BJ (cell line): ENCODE measurements at regions not wholly inside any gene's neighbourhood (a gene's known extent, or its start where the extent isn't known, plus 50 kb on each side); places are given as distances from the start of the nearest gene placed in this dataset.
"Not testable (repeated sequence)": the region's sequence is repeated elsewhere in the genome, so short reads cannot be mapped to it uniquely, and the experiment has no call there.

Experiments used
- CTCF ChIA-PET: fragments of 350-600 bp; formaldehyde crosslinking; extraction: SDS; loops from one replicate; lab custom pipeline; 2021; ENCODE audit warnings: antibody characterized with exemption, inconsistent platforms; lab: Yijun Ruan, JAX
- POLR2A ChIA-PET: fragments of 300-600 bp; sonication (Branson Sonifier 250); formaldehyde crosslinking; extraction: SDS; loops from one replicate; lab custom pipeline; 2021; ENCODE audit warnings: antibody characterized with exemption; lab: Charles Lee
- DNase-seq: peaks from one replicate; pipeline ENCODE4 v3.0.0-alpha.2; 2011; ENCODE audit warnings: low read depth
- H3K27me3 ChIP-seq: 2 replicates; pipeline ENCODE4 v1.6.0; 2011; ENCODE audit warnings: low read length; ENCODE audit not compliant: control insufficient read depth, insufficient read depth
- H3K36me3 ChIP-seq: 2 replicates; pipeline ENCODE4 v1.5.1; 2011; ENCODE audit warnings: low read length; ENCODE audit not compliant: control insufficient read depth, insufficient read depth
- H3K4me3 ChIP-seq: 2 replicates; pipeline ENCODE4 v1.5.1; 2011; ENCODE audit warnings: low read depth, mild to moderate bottlenecking, control low read depth, low read length
- TF ChIP-seq, protein P1 (sequence below): IDR thresholded peaks from 2 replicates; pipeline ENCODE4 v1.5.1; 2011; ENCODE audit warnings: low read depth, mild to moderate bottlenecking, control low read depth, inconsistent platforms, low read length, moderate library complexity; ENCODE audit not compliant: insufficient read depth

DNA sequence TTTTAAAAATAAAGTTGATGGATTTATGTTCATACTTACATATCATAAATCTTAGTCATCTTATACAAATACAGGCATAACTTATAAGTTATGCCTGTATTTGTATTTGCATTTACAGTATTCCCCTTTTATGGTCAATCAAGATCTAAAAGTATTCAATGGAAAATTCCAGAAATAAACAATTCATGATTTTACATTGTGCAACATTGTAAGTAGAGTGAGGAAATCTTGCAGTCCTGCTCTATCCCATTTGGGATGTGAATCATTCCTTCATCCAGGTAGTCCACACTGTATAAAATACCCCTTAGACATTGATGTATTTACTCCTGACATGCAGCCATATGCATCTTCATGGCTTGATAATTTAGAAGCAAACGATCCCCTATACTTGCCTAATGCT lies 795.3 kb downstream of the SLITRK1 start:
- Histone ChIP-seq H3K27me3 (no peaks in the 10 kb centered on the region), H3K36me3 (no peaks in the 10 kb centered on the region; the same call in 1 of the 2 replicates), H3K4me3 (no peak overlapping the region)
- POLR2A ChIA-PET = no interaction called here
- TF ChIP-seq, protein P1, sequence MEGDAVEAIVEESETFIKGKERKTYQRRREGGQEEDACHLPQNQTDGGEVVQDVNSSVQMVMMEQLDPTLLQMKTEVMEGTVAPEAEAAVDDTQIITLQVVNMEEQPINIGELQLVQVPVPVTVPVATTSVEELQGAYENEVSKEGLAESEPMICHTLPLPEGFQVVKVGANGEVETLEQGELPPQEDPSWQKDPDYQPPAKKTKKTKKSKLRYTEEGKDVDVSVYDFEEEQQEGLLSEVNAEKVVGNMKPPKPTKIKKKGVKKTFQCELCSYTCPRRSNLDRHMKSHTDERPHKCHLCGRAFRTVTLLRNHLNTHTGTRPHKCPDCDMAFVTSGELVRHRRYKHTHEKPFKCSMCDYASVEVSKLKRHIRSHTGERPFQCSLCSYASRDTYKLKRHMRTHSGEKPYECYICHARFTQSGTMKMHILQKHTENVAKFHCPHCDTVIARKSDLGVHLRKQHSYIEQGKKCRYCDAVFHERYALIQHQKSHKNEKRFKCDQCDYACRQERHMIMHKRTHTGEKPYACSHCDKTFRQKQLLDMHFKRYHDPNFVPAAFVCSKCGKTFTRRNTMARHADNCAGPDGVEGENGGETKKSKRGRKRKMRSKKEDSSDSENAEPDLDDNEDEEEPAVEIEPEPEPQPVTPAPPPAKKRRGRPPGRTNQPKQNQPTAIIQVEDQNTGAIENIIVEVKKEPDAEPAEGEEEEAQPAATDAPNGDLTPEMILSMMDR = no peak
- DNase-seq = no peak
- CTCF ChIA-PET = no interaction called here

DNA sequence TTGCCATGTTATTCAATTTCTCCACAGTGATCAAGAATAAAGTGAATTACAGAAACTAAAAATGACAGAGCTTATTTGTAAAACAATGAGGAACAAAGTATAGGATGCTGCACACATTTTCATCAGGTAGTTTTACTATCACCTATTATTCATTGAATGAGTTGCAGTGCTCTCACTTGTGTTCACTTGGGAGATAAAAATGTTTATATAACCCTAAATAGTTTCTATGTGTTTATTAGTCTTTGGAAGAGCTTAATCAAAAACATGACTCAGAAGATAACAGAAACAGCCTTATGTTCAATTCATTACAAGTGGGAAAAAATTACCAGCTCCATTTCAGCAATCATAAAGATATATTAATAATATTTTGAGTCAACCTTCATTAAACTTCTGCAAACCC lies 796.2 kb downstream of the SLITRK1 start:
- ChIA-PET CTCF (no interaction called here), POLR2A (no interaction called here)
- TF ChIP-seq, protein P1 = no peak
- no peak for DNase-seq
- H3K4me3 ChIP-seq = no peak overlapping the region
- no peaks in the 10 kb centered on the region for H3K27me3 ChIP-seq
- H3K36me3 ChIP-seq = no peaks in the 10 kb centered on the region; the same call in 1 of the 2 replicates

DNA sequence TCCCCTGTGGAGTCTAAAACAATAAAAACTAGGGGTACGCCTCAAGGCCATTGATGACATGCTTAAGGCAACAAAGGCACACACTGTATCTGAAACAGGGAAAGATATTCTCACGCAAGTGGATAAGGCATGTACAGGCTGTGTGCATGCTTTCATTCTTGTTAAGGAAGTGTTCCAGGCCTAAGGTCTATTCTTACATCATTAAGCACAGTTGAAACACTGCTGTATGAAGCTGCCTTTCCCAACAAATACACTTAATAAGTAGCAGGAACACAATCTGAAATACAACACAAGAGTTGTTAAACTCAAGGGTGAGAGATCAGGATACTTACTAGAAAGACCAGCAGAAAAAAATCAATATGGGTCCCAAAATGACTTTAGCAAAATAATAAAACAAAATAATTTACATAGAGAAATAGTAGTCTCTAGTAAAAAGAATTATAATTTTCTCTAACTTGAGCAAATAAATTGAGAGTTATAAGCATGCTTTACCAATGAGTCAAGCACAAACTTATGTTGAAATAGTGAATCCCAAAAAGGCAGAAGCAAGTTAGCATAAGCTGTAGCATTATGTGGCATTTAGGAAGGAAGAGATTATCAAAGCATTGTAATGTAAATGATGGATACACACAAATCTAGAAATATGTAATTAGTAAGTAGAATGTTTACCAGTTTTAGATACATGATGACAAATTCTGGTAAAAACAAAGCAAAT lies 796.9 kb downstream of the SLITRK1 start:
- Histone ChIP-seq H3K4me3 (no peak overlapping the region), H3K27me3 (no peaks in the 10 kb centered on the region), H3K36me3 (no peaks in the 10 kb centered on the region; the same call in 1 of the 2 replicates)
- ChIA-PET POLR2A (no interaction called here), CTCF (no interaction called here)
- peak; percentile 11 for DNase-seq
- TF ChIP-seq, protein P1 = no peak

DNA sequence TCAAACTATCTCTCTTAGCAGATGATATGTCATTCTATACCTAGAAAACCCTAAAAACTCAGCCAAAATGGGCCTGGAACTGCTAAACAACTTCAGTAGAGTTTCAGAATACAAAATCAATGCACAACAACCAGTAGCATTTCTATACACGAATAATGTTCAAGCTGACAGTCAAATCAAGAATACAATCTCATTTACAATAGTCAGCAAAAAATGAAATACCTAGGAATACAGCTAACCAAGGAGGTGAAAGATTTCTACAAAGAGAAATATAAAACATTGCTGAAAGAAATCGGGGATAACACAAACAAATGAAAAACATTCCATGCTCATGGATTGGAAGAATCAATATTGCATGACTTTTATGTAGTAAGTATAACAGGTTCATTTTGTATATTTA lies 804.8 kb downstream of the SLITRK1 start:
- POLR2A ChIA-PET = no interaction called here
- Histone ChIP-seq H3K36me3 (no peaks in the 10 kb centered on the region), H3K27me3 (no peaks in the 10 kb centered on the region), H3K4me3 (no peak overlapping the region)
- CTCF ChIA-PET = no interaction called here
- TF ChIP-seq, protein P1 = no peak
- DNase-seq = no peak

DNA sequence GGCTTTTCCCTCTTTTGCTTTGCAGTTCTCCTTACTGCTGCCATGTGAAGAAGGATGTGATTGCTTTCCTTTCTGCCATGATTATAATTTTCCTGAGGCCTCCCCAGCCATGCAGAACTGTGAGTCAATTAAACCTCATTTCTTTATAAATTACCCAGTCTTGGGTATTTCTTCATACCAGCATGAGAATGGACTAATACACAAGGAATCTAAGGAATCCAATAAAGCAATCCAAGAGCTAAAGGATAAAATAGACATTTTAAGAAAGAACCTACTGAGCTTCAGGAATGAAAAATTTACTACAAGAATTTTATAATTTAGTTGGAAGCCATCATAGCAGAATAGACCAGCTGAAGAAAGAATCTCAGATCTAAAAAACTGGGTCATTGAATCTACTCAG lies 808.3 kb downstream of the SLITRK1 start:
- H3K4me3 ChIP-seq, POLR2A ChIA-PET, H3K36me3 ChIP-seq, CTCF ChIA-PET, H3K27me3 ChIP-seq: not testable (repeated sequence)
- peak; percentile 22 for DNase-seq

DNA sequence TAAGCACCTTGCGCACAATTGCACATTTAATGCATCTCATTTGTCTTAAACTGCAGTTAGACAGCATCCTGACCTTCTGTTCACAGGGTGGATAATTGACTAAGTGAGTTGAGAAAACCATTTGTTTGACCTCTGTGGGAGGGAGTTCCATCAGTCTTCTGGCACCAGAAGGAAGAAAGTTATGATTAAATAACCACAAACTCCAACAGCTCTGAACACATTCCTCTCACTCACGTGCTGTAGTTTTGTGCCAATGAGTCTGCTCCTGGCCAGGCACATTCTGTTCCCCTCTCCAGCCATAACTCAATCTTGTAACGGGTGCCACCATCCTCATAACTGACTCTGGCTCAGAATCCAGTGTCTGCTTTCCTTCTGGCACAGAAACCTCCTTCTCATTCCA lies 817.2 kb downstream of the SLITRK1 start:
- no peaks in the 10 kb centered on the region for H3K36me3 ChIP-seq
- ChIA-PET CTCF (no interaction called here), POLR2A (no interaction called here)
- no peaks in the 10 kb centered on the region for H3K27me3 ChIP-seq
- H3K4me3 ChIP-seq = no peak overlapping the region
- TF ChIP-seq, protein P1 = no peak
- DNase-seq = peak; percentile 36
